IMR-90 (cell line): ENCODE measurements at regions not wholly inside any gene's neighbourhood (a gene's known extent, or its start where the extent isn't known, plus 50 kb on each side); places are given as distances from the start of the nearest gene placed in this dataset.

Experiments used
- ATAC-seq: fragments of 200-7000 bp; cut with Tn5 transposase; 2 replicates; pipeline ENCODE4 v1.9.1; 2020; ENCODE audit warnings: low read depth, mild to moderate bottlenecking, moderate library complexity
- BruUV-seq: library from RNA; stranded (reverse); fragments of 400-500 nt; replicated peaks from 2 replicates; lab custom pipeline; 2021; lab: Mats Ljungman, UMichigan
- CTCF ChIA-PET: fragments of 300-600 bp; formaldehyde crosslinking; extraction: SDS; loops from one replicate; lab custom pipeline; 2021; ENCODE audit warnings: antibody characterized with exemption; lab: Yijun Ruan, JAX
- POLR2A ChIA-PET: fragments of 300-600 bp; sonication (Branson Sonifier 250); formaldehyde crosslinking; loops from one replicate; lab custom pipeline; 2022; ENCODE audit warnings: antibody characterized with exemption; ENCODE audit not compliant: unreplicated experiment; lab: Charles Lee
- DNase-seq: peaks from one replicate; pipeline ENCODE4 v3.0.0; 2013
- H2AFZ ChIP-seq: replicated peaks from 2 replicates; pipeline ENCODE3; 2013; ENCODE audit warnings: low read length, mild to moderate bottlenecking; ENCODE audit not compliant: poor library complexity
- H2AK5ac ChIP-seq: 2 replicates; pipeline ENCODE4 v1.6.1; 2013; ENCODE audit warnings: low read depth, low read length, inconsistent platforms
- H2AK9ac ChIP-seq: replicated peaks from 2 replicates; pipeline ENCODE3; 2013; ENCODE audit warnings: mild to moderate bottlenecking, low read depth, low read length, moderate library complexity; ENCODE audit not compliant: poor library complexity
- H2BK120ac ChIP-seq: 2 replicates; pipeline ENCODE4 v1.6.1; 2013; ENCODE audit warnings: low read depth, low read length, inconsistent platforms
- H2BK15ac ChIP-seq: 3 replicates; pipeline ENCODE4 v1.6.1; 2013; ENCODE audit warnings: low read depth, low read length, inconsistent platforms
- H2BK20ac ChIP-seq: 2 replicates; pipeline ENCODE4 v1.6.1; 2013; ENCODE audit warnings: low read depth, mild to moderate bottlenecking, inconsistent platforms, low read length, moderate library complexity
- H2BK5ac ChIP-seq: 2 replicates; pipeline ENCODE4 v1.6.1; 2013; ENCODE audit warnings: mild to moderate bottlenecking, low read depth, low read length, inconsistent platforms; ENCODE audit not compliant: poor library complexity, severe bottlenecking
- H3K14ac ChIP-seq: replicated peaks from 2 replicates; pipeline ENCODE4 v1.6.1; 2013; ENCODE audit warnings: low read depth, low read length, inconsistent platforms
- H3K18ac ChIP-seq: 2 replicates; pipeline ENCODE4 v1.6.1; 2013; ENCODE audit warnings: low read depth, low read length, control low read depth
- H3K23ac ChIP-seq: 2 replicates; pipeline ENCODE4 v1.6.1; 2013; ENCODE audit warnings: low read depth, low read length, inconsistent platforms
- H3K27ac ChIP-seq: 2 replicates; pipeline ENCODE4 v1.5.1; 2013; ENCODE audit warnings: mild to moderate bottlenecking, control low read depth, low read length; ENCODE audit not compliant: insufficient read depth
- H3K27me3 ChIP-seq: 2 replicates; pipeline ENCODE4 v1.6.1; 2013; ENCODE audit warnings: low read length; ENCODE audit not compliant: control insufficient read depth, insufficient read depth
- H3K36me3 ChIP-seq: 2 replicates; pipeline ENCODE4 v1.6.1; 2013; ENCODE audit warnings: low read length, mixed read lengths; ENCODE audit not compliant: control insufficient read depth, insufficient read depth
- H3K4ac ChIP-seq: 2 replicates; pipeline ENCODE4 v1.6.1; 2013; ENCODE audit warnings: low read depth, low read length, inconsistent platforms
- H3K4me1 ChIP-seq: 2 replicates; pipeline ENCODE4 v1.6.1; 2013; ENCODE audit warnings: low read length, mixed read lengths; ENCODE audit not compliant: control insufficient read depth, insufficient read depth
- H3K4me2 ChIP-seq: 2 replicates; pipeline ENCODE4 v1.6.1; 2013; ENCODE audit warnings: low read depth, mild to moderate bottlenecking, control low read depth, low read length, moderate library complexity
- H3K4me3 ChIP-seq: 2 replicates; pipeline ENCODE4 v1.5.1; 2013; ENCODE audit warnings: low read depth, mild to moderate bottlenecking, control low read depth, low read length, moderate library complexity; ENCODE audit not compliant: insufficient read depth
- H3K56ac ChIP-seq: 2 replicates; pipeline ENCODE4 v1.6.1; 2013; ENCODE audit warnings: low read length, inconsistent platforms; ENCODE audit not compliant: insufficient read depth; ENCODE audit errors: extremely low read depth
- H3K79me1 ChIP-seq, 2 experiments: 2 replicates each; pipeline ENCODE4 v1.6.1; 2013; ENCODE audit warnings: low read length in 2 of 2, inconsistent platforms in 1 of 2, low read depth in 1 of 2
- H3K9ac ChIP-seq: 2 replicates; pipeline ENCODE4 v1.6.1; 2013; ENCODE audit warnings: low read depth, low read length, control low read depth
- H3K9me1 ChIP-seq: 2 replicates; pipeline ENCODE4 v1.6.1; 2013; ENCODE audit warnings: low read length, inconsistent platforms; ENCODE audit not compliant: insufficient read depth
- H3K9me3 ChIP-seq: 2 replicates; pipeline ENCODE4 v1.6.1; 2013; ENCODE audit warnings: low read length; ENCODE audit not compliant: control insufficient read depth, insufficient read depth
- H4K20me1 ChIP-seq: 2 replicates; pipeline ENCODE4 v1.6.1; 2013; ENCODE audit warnings: low read length, inconsistent platforms; ENCODE audit not compliant: insufficient read depth
- H4K5ac ChIP-seq: 2 replicates; pipeline ENCODE4 v1.6.1; 2013; ENCODE audit warnings: mild to moderate bottlenecking, low read depth, low read length, control low read depth
- H4K8ac ChIP-seq, 2 experiments: 2 replicates each; pipeline ENCODE4 v1.6.1; 2013; ENCODE audit warnings: low read depth in 2 of 2, low read length in 2 of 2, control low read depth in 1 of 2, inconsistent platforms in 1 of 2
- H4K91ac ChIP-seq: 2 replicates; pipeline ENCODE4 v1.6.1; 2013; ENCODE audit warnings: low read depth, low read length, inconsistent platforms; ENCODE audit not compliant: insufficient read depth
- BHLHE40 ChIP-seq: fragments of 150-350 bp; IDR thresholded peaks from 2 replicates; pipeline ENCODE4 v1.6.1; 2016; ENCODE audit warnings: mild to moderate bottlenecking, low read depth, low read length
- CEBPB ChIP-seq: IDR thresholded peaks from 2 replicates; pipeline ENCODE4 v1.6.1; 2012; ENCODE audit warnings: low read depth, low read length, improper control_type of control experiment
- CHD1 ChIP-seq: IDR thresholded peaks from 2 replicates; pipeline ENCODE4 v1.6.1; 2012; ENCODE audit warnings: low read depth, low read length, improper control_type of control experiment
- CTCF ChIP-seq: conservative IDR thresholded peaks from 2 replicates; pipeline ENCODE4 v1.5.1; 2012; ENCODE audit warnings: mild to moderate bottlenecking, low read depth, low read length, improper control_type of control experiment
- ELK1 ChIP-seq: fragments of 150-350 bp; IDR thresholded peaks from 2 replicates; pipeline ENCODE4 v1.6.1; 2016; ENCODE audit warnings: low read depth, mild to moderate bottlenecking, low read length, moderate library complexity, borderline replicate concordance
- FOS ChIP-seq: fragments of 150-350 bp; IDR thresholded peaks from 2 replicates; pipeline ENCODE4 v1.6.1; 2016; ENCODE audit warnings: low read depth, low read length
- MAFK ChIP-seq: IDR thresholded peaks from 2 replicates; pipeline ENCODE4 v1.6.1; 2012; ENCODE audit warnings: low read depth, low read length, improper control_type of control experiment
- MAZ ChIP-seq: IDR thresholded peaks from 2 replicates; pipeline ENCODE4 v1.6.1; 2012; ENCODE audit warnings: low read depth, mild to moderate bottlenecking, low read length, improper control_type of control experiment, moderate library complexity, borderline replicate concordance
- MXI1 ChIP-seq: IDR thresholded peaks from 2 replicates; pipeline ENCODE4 v1.6.1; 2012; ENCODE audit warnings: low read depth, mild to moderate bottlenecking, low read length, moderate library complexity, borderline replicate concordance
- NFE2L2 ChIP-seq: fragments of 150-350 bp; IDR thresholded peaks from 2 replicates; pipeline ENCODE4 v1.6.1; 2016; ENCODE audit warnings: low read depth, mild to moderate bottlenecking, low read length
- POLR2A ChIP-seq: IDR thresholded peaks from 2 replicates; pipeline ENCODE4 v1.6.1; 2012; ENCODE audit warnings: mild to moderate bottlenecking, low read depth, low read length
- RAD21 ChIP-seq: IDR thresholded peaks from 2 replicates; pipeline ENCODE4 v1.6.1; 2012; ENCODE audit warnings: low read length, improper control_type of control experiment
- RFX5 ChIP-seq: IDR thresholded peaks from 2 replicates; pipeline ENCODE4 v1.8.0; 2012; ENCODE audit warnings: low read depth, mild to moderate bottlenecking, low read length, moderate library complexity
- SMC3 ChIP-seq: fragments of 150-350 bp; IDR thresholded peaks from 2 replicates; pipeline ENCODE4 v1.6.1; 2016; ENCODE audit warnings: low read depth, mild to moderate bottlenecking, antibody characterized with exemption, low read length, moderate library complexity
- WGBS, 2 experiments: methylation state at CpG; one replicate each; pipeline versions ENCODE4 v1.1.5 to v1.1.7; 2013; ENCODE audit warnings: missing lambda C conversion rate in 2 of 2; ENCODE audit not compliant: insufficient read length in 1 of 2; ENCODE audit errors: extremely low coverage in 2 of 2; 5-methylcytosine and 5-hydroxymethylcytosine counted together
- dilution Hi-C: fragments of 300-500 bp; cut with HindIII; formaldehyde crosslinking; loops from one replicate; pipeline ENCODE4 v1.14.3; 2018; ENCODE audit warnings: low sequenced_read_pairs; ENCODE audit not compliant: unreplicated experiment
- in situ Hi-C: fragments of 300-500 bp; cut with MboI; formaldehyde crosslinking; loops from 3 replicates; pipeline ENCODE4 v1.14.3; 2019; ENCODE audit warnings: low sequenced_read_pairs, inconsistent platforms, mixed read lengths
- intact Hi-C: fragments of 100-400 bp; cut with micrococcal nuclease; formaldehyde crosslinking; loops from 2 replicates; pipeline ENCODE4 v1.10.0; 2022

DNA sequence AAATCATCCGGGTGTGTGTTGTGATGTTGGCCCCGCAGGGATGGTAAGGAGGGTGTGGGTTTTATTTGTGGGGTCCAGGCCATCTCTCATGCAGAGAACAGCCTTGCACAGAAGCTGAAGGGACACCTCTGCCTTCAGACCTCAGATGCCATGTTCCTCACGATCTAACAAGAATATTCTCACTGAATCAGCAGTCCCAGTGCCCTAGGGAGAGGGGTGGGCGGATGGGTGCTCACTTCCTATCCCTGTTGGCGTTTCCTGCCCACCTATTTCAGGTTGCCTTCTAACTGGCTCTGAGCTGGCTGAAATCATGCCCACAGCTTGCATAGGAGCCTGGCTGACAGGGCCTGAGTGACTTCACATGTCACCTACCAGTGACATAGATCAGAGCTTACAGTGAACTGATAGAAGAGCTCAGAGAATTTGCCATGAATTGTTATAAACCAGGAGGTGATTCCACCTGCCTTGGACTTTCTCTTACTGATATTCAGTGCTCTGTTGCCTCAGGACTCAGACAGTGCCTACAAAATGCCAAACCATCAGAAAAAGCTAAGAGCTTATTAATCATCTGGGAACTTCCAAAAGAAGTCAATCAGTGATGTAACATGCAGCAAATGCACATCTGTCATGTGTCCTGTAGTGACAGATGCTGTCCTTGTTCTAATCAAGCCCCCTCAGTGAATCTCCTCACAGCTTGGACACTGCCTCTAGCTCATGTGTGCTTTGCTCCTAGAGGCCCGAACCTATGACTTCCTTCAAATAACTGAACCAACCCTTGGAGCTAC is 186.8 kb upstream of the ADRA1D start:
- H3K23ac ChIP-seq: peak overlapping the region; percentile 58; the same call in 1 of the 2 replicates
- H3K4me2 ChIP-seq: peak overlapping the region; percentile 8; the same call in 1 of the 2 replicates
- H3K18ac ChIP-seq: peak overlapping the region; percentile 87
- peak overlapping the region; percentile 91 for H3K4ac ChIP-seq
- no TSS peak for BruUV-seq
- ChIA-PET CTCF (interaction anchor here (1.7 kb wide), 1 partner anchor 14 kb away, joined by 3 read pairs; no protein-coding TSS in a partner anchor), POLR2A (no interaction called here)
- peak overlapping the region; percentile 13 to 88; a peak in 2 of 4 replicates for H4K8ac ChIP-seq
- H3K9me3 ChIP-seq: no peaks in the 10 kb centered on the region
- peaks cover 13% of the 10 kb centered on the region for H3K4me1 ChIP-seq
- DNase-seq (no peak), ATAC-seq (no peak)
- intact Hi-C loops: loop anchor here (5.0 kb wide), 1 partner anchor 329 kb away; no protein-coding TSS in a partner anchor
- no peak overlapping the region for H3K56ac ChIP-seq
- peak overlapping the region; percentile 88 for H2BK120ac ChIP-seq
- no peak overlapping the region for H3K4me3 ChIP-seq
- peak overlapping the region; percentile 94 for H2BK20ac ChIP-seq
- peak overlapping the region; percentile 83 for H2AK5ac ChIP-seq
- peak overlapping the region; percentile 77; the same call in 2 of the 3 replicates for H2BK15ac ChIP-seq
- peak overlapping the region; percentile 0; the same call in 1 of the 2 replicates for H3K9ac ChIP-seq
- H3K79me1 ChIP-seq: no peaks in the 10 kb centered on the region
- no peaks in the 10 kb centered on the region for H4K20me1 ChIP-seq
- peak overlapping the region; percentile 46 for H2BK5ac ChIP-seq
- H4K91ac ChIP-seq: peak overlapping the region; percentile 77
- peak overlapping the region; percentile 88 for H3K14ac ChIP-seq
- peak overlapping the region; percentile 52 for H4K5ac ChIP-seq
- H3K36me3 ChIP-seq: no peaks in the 10 kb centered on the region
- H2AK9ac ChIP-seq: peak overlapping the region; percentile 70
- dilution Hi-C loops: no loop called here
- H2AFZ ChIP-seq: peak overlapping the region; percentile 79
- no peaks in the 10 kb centered on the region for H3K27me3 ChIP-seq
- peak overlapping the region; percentile 38; the same call in 1 of the 2 replicates for H3K27ac ChIP-seq
- in situ Hi-C loops: no loop called here
- 83% methylated on average over 1 of the region's 6 CpGs; no CpG with 5 or more reads in 1 of the 2 experiments for WGBS, 2 experiments
- H3K9me1 ChIP-seq: peaks cover 9% of the 10 kb centered on the region
- no peak for TF ChIP-seq CEBPB
- no peak for TF ChIP-seq POLR2A
- no peak for TF ChIP-seq CTCF
- TF ChIP-seq RFX5: no peak
- no peak for TF ChIP-seq FOS
- no peak for TF ChIP-seq MXI1
- TF ChIP-seq RAD21: no peak
- no peak for TF ChIP-seq ELK1
- TF ChIP-seq MAZ: no peak
- TF ChIP-seq NFE2L2: no peak
- TF ChIP-seq SMC3: no peak
- no peak for TF ChIP-seq CHD1
- TF ChIP-seq BHLHE40: no peak
- TF ChIP-seq MAFK: no peak
